ENCODE measurements at regions not wholly inside any gene's neighbourhood (a gene's known extent, or its start where the extent isn't known, plus 50 kb on each side); places are given as distances from the start of the nearest gene placed in this dataset.
A peak's percentile ranks its signal among the peaks of the same experiment; 100 is the strongest.

DNA sequence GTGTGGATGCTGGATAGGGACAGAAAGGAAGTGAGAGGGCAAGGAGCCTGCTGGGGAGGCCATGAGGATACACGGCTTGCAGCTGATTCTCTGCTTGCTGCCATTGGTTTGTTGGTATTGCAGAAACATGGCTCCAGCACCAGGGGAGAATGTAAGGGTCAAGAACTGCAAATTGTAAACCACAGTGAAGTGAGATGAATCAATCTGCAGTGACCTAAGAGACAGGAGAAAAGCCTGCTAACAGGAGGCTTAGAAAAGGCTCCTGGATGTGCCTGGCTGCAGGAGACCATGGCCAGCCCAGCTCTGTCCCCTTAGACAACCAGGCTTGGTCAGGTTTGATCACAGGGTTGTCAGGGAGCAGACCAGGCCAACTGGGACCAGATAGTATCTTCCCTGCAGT is 233.7 kb upstream of the CADM1 start:
- DNase-seq = no peak

DNA sequence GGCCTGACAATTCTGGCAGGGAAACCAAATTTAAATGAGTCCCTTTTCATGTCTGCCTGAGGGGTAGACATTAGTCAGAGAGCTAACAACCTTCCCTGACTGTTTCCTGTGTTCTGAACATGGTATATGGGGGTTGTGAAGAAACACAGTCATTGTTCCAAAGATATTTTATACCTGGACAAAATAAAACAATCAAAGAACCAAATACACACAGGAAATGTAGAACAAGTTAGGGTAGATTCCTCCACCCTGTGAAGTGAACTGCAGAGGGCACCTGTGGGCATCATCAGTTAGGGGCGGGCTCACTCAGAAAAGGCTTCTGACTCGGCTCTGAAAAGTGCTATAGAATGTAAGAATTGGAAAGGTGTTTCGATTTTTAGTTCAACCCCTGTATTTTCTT is 231.9 kb upstream of the CADM1 start:
- no peak for DNase-seq

DNA sequence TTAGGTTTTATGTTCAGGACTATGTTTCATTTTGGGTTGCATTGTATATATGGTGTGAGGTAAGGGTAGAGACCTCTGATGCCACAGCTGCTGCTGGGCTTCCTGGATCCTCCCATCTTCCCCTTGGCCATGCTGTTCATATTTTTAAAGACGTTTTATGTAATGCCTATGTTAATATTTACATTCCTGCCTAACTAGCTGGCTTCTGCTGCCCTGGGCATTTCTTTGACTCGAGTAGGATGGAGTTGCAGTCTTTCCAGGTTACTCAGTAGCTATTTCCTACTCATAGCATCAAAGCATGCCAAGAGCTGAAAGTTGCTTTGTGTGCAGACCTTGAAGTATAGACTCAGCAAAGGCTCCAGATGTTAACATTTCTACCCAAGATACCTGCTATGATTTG is 220.5 kb upstream of the CADM1 start:
- DNase-seq = no peak

- DNase-seq = no peak
Observed at GRCh38 chr11:115722711-115723110, 218.5 kb upstream of the CADM1 start.

GRCh38 chr11:115721296-115721995 is 217.2 kb upstream of the CADM1 start:
- DNase-seq = no peak

GRCh38 chr11:115720602-115721245 is 216.5 kb upstream of the CADM1 start:
- no peak for DNase-seq

DNA sequence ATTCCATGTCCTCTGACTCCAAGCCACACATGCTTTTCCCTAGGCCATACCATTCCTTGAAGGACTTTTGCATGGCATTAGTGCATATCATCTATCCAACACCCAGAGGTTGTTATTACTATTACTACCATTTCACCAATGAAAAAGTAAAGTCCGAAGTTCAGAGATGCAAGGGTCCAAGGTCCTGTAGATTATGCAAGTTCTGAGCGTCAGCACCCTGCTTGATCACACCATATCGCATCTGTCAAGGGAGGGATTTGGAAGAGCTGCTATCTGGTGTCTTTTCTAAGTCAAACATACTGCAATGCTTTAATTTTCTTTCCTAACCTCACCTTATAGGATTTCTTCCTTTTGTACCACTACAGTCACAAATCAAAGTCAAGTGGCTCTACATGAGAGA is 214.7 kb upstream of the CADM1 start:
- DNase-seq = no peak

GRCh38 chr11:115718106-115718505 is 213.9 kb upstream of the CADM1 start:
- no peak for DNase-seq

DNA sequence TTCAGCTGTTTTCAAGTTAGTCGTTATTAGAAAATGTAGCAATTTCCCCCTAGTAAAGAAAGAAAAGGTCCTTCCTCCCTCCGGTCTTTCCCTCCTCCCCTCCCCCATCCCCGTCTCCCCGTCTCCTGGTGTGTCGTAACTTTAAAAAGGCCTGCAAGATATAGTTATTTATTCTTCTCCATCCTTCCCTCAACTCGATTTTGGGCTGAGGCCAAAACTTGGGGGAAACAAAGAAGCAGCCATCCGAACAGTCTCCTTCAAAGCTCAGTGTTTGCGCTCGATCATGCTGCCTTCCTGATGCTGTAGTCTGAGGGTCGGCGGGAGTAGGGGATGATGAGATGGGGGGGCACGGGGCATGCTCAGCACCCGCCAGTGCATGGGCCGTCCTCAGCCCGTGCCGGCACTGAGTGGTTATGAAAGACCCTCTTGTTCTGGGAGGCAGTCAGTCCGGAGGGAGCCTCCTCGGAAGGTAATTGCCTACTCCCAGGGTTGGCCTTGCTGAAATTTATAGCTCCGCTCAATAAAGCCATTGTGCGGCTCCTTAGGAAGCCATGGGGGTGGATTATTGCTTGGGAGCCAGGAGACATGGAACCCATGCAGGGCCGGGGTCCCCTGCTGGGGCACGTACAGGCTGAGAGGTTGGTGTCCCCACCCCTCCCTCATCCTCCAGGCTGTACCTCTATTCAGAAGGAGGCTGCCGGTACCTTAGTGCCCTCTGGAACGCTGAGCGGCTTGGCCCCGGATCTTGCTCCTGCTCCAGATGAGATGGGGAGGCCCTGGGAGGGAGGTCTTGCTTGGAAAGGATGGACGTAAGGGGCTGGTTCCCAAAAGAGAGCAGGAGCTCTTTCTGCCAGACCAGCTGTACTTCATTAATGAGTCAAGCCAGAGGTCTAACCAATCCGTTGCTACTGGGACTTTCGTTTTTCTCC is 212.7 kb upstream of the CADM1 start:
- peak; percentile 79 for DNase-seq

DNA sequence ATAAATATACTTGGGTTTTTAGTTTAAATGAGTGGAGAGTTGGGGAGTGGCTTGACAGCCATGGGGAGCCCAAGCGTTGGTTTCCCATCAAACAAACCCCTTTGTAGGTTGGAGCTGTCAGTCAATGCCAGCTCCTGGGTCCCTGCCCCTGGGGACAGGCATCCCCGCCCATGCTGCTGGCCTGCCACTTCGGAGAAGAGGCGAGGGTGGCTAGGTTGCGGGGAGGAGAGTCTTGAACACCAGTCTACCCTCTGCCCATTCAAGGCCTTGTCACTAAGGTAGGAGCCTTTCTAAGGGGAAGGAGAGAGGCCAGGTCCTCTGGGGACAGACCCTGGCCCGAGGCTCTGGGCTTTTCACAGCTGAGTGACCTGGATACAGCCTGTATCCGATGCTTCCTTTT is 211.9 kb upstream of the CADM1 start:
- DNase-seq = no peak

- no peak for DNase-seq
Observed at GRCh38 chr11:115715251-115715770, 211.1 kb upstream of the CADM1 start.

GRCh38 chr11:115712296-115712695 is 208.1 kb upstream of the CADM1 start:
- no peak for DNase-seq

DNA sequence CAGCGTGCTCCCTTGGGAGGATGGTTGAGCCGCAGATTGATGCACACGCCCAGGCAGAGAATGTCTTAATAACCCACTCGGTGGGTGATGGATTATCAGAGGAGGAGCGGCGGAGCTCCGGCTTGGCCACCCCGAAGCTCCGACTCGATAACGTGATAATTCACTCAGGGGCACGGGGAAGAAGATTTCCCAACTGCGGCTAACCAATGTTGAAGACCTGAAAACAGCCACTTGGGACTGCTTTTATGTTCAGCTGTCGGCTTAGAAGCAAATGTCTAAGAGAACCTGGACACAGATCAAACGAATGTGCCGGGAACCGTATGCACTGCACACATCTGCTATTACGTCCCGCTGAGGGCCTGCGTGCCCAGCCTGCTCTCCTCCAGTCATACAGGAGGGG is 206.8 kb upstream of the CADM1 start:
- no peak for DNase-seq

GRCh38 chr11:115710426-115710825 is 206.2 kb upstream of the CADM1 start:
- no peak for DNase-seq

DNA sequence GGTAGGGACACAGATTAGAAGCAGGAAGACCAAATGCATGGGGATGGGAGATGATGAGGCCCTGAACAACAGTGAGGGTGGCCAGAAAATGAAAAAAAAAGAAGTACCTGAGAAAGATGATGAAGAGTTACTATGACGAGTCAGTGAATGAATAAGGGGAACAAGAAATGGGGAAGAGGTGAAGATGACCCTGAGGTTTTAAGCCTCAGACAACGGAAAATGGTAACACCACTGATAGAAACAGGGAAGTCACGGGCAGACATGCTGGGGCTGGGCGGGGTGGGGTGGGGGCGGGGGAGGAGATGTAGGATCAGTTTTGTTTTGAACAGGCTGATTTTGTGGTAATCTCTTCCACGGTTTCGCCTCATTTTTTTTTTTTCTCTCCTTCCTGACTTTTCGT is 205.1 kb upstream of the CADM1 start:
- no peak for DNase-seq

GRCh38 chr11:115707180-115707905 is 203.1 kb upstream of the CADM1 start:
- no peak for DNase-seq

- DNase-seq = no peak
Observed at GRCh38 chr11:115706626-115707135, 202.5 kb upstream of the CADM1 start.

DNA sequence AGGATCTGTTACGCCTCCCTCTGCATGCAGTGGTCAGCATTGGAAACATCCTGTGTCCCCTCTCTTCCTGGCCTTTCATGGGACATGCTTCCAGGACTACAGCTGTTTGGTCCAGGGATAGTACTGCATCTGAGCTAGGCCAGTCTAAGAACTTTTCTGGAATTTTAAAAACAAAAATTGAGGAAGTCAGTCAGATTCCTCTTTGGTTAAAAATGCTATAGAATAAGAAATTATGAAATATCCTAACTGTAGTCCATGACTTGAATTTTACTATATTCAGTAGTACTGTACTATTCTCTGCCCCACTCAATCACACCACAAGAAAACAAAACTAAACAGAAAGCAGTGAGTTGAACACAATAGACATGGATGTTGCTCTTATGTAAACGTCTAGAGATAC is 201.0 kb upstream of the CADM1 start:
- DNase-seq = no peak

GRCh38 chr11:115700981-115701875 is 197.0 kb upstream of the CADM1 start:
- no peak for DNase-seq

GRCh38 chr11:115700496-115700895 is 196.3 kb upstream of the CADM1 start:
- DNase-seq = no peak

GRCh38 chr11:115699733-115700132 is 195.5 kb upstream of the CADM1 start:
- DNase-seq = peak; percentile 69

All from left hindlimb (tissue), 1 donor.